ENCODE measurements at regions not wholly inside any gene's neighbourhood (a gene's known extent, or its start where the extent isn't known, plus 50 kb on each side); places are given as distances from the start of the nearest gene placed in this dataset.
"Not testable (repeated sequence)": the region's sequence is repeated elsewhere in the genome, so short reads cannot be mapped to it uniquely, and the experiment has no call there.

GRCh38 chr14:103228866-103229265, 105.2 kb upstream of the EIF5 start:
- no peak overlapping the region for H3K27ac Mint-ChIP-seq
- H3K4me1 Mint-ChIP-seq (ENCODE audit: low read depth): no peaks in the 10 kb centered on the region
- intact Hi-C loops (cut with micrococcal nuclease): no loop called here
- H3K9me3 Mint-ChIP-seq: no peaks in the 10 kb centered on the region
- H3K36me3 Mint-ChIP-seq (ENCODE audit: low read depth): no peaks in the 10 kb centered on the region
- H3K4me3 Mint-ChIP-seq (ENCODE audit: low read depth): no peak overlapping the region
- peaks cover 7% of the 10 kb centered on the region for H3K27me3 Mint-ChIP-seq (ENCODE audit: low read depth)
- DNase-seq (ENCODE audit: low spot score): no peak

GRCh38 chr14:103230021-103230420, 104.0 kb upstream of the EIF5 start:
- Mint-ChIP-seq H3K4me1 (ENCODE audit: low read depth) (no peaks in the 10 kb centered on the region), H3K27me3 (ENCODE audit: low read depth) (peaks cover 9% of the 10 kb centered on the region), H3K4me3 (ENCODE audit: low read depth) (no peak overlapping the region), H3K9me3 (no peaks in the 10 kb centered on the region), H3K36me3 (ENCODE audit: low read depth) (no peaks in the 10 kb centered on the region), H3K27ac (no peak overlapping the region)
- intact Hi-C loops (cut with micrococcal nuclease): no loop called here
- DNase-seq (ENCODE audit: low spot score): no peak

- Mint-ChIP-seq H3K36me3 (ENCODE audit: low read depth) (no peaks in the 10 kb centered on the region), H3K4me3 (ENCODE audit: low read depth) (no peak overlapping the region), H3K9me3 (no peaks in the 10 kb centered on the region), H3K4me1 (ENCODE audit: low read depth) (no peaks in the 10 kb centered on the region), H3K27ac (no peak overlapping the region), H3K27me3 (ENCODE audit: low read depth) (peaks cover 13% of the 10 kb centered on the region)
- intact Hi-C loops (cut with micrococcal nuclease): no loop called here
- DNase-seq (ENCODE audit: low spot score): no peak
These were observed 103.2 kb upstream of the EIF5 start for GRCh38 chr14:103230658-103231334.

- peaks cover 15% of the 10 kb centered on the region for H3K27me3 Mint-ChIP-seq (ENCODE audit: low read depth)
- H3K27ac Mint-ChIP-seq: no peak overlapping the region
- H3K9me3 Mint-ChIP-seq: no peaks in the 10 kb centered on the region
- DNase-seq (ENCODE audit: low spot score): no peak
- H3K4me1 Mint-ChIP-seq (ENCODE audit: low read depth): no peaks in the 10 kb centered on the region
- intact Hi-C loops (cut with micrococcal nuclease): no loop called here
- H3K36me3 Mint-ChIP-seq (ENCODE audit: low read depth): no peaks in the 10 kb centered on the region
- H3K4me3 Mint-ChIP-seq (ENCODE audit: low read depth): no peak overlapping the region
These were observed 102.5 kb upstream of the EIF5 start for GRCh38 chr14:103231376-103232019.

- DNase-seq (ENCODE audit: low spot score): no peak
- no peaks in the 10 kb centered on the region for H3K36me3 Mint-ChIP-seq (ENCODE audit: low read depth)
- intact Hi-C loops (cut with micrococcal nuclease): no loop called here
- H3K27ac Mint-ChIP-seq: no peak overlapping the region
- no peak overlapping the region for H3K4me3 Mint-ChIP-seq (ENCODE audit: low read depth)
- peaks cover under 1% of the 10 kb centered on the region for H3K9me3 Mint-ChIP-seq
- no peaks in the 10 kb centered on the region for H3K4me1 Mint-ChIP-seq (ENCODE audit: low read depth)
- H3K27me3 Mint-ChIP-seq (ENCODE audit: low read depth): peaks cover 14% of the 10 kb centered on the region
These were observed 101.8 kb upstream of the EIF5 start for GRCh38 chr14:103232031-103232808.

DNA sequence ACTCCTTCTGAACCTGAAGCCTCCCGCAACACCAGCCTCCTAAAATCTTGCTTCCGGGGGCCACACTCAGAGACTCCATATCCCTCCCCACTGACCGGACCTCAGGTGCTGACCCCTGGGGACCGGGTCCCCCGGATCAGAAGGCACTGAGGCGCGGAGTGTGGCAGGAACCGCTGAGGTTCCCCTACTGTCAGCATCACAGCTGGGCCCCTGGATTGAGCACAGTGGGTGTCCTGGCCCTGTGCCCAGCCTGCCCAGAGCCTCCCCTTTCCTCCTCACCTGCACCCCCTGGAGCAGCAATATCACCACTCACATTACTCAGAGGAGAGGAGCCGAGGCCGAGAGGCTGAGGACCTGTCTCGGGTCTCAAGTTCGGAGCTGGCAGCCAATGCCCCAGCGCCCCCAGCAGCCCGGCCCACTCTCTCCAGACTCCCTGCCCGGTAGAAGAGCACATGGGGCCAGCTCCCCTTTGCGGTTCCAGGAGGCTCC, 101.2 kb upstream of the EIF5 start:
- H3K4me3 Mint-ChIP-seq (ENCODE audit: low read depth): no peak overlapping the region
- H3K27me3 Mint-ChIP-seq (ENCODE audit: low read depth): peaks cover 15% of the 10 kb centered on the region
- no peaks in the 10 kb centered on the region for H3K36me3 Mint-ChIP-seq (ENCODE audit: low read depth)
- H3K9me3 Mint-ChIP-seq: peaks cover 7% of the 10 kb centered on the region
- DNase-seq (ENCODE audit: low spot score): no peak
- no peak overlapping the region for H3K27ac Mint-ChIP-seq
- no peaks in the 10 kb centered on the region for H3K4me1 Mint-ChIP-seq (ENCODE audit: low read depth)
- intact Hi-C loops (cut with micrococcal nuclease): no loop called here

- Mint-ChIP-seq H3K27me3 (ENCODE audit: low read depth) (peaks cover 15% of the 10 kb centered on the region), H3K27ac (no peak overlapping the region), H3K9me3 (peaks cover 11% of the 10 kb centered on the region), H3K36me3 (ENCODE audit: low read depth) (no peaks in the 10 kb centered on the region), H3K4me1 (ENCODE audit: low read depth) (no peaks in the 10 kb centered on the region), H3K4me3 (ENCODE audit: low read depth) (no peak overlapping the region)
- intact Hi-C loops (cut with micrococcal nuclease): no loop called here
- DNase-seq (ENCODE audit: low spot score): no peak
These were observed 100.7 kb upstream of the EIF5 start for GRCh38 chr14:103233328-103233727.

DNA sequence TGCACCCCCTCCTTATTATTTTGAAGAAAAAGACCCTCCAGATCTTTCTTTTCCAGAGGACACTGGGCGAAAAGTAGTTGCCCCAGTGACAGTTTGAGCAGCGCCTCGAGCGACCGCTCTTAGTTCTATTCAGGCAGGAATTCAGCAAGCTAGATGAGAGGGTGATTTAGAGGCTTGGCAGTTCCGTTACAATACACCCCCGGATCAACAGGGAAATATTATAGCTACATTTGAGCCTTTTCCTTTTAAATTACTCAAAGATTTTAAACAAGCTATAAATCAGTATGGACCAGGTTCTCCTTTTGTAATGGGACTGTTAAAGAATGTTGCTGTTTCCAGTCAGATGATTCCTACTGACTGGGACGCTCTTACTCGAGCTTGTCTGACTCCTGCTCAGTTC, 99.2 kb upstream of the EIF5 start:
- peaks cover 15% of the 10 kb centered on the region for H3K27me3 Mint-ChIP-seq (ENCODE audit: low read depth)
- DNase-seq (ENCODE audit: low spot score); H3K4me1 Mint-ChIP-seq (ENCODE audit: low read depth); H3K27ac Mint-ChIP-seq; H3K4me3 Mint-ChIP-seq (ENCODE audit: low read depth); H3K36me3 Mint-ChIP-seq (ENCODE audit: low read depth); intact Hi-C loops (cut with micrococcal nuclease): not testable (repeated sequence)
- peaks cover 25% of the 10 kb centered on the region for H3K9me3 Mint-ChIP-seq

- intact Hi-C loops (cut with micrococcal nuclease); DNase-seq (ENCODE audit: low spot score): not testable (repeated sequence)
- H3K9me3 Mint-ChIP-seq: peaks cover 26% of the 10 kb centered on the region
These were observed 98.5 kb upstream of the EIF5 start for GRCh38 chr14:103235506-103235905.

DNA sequence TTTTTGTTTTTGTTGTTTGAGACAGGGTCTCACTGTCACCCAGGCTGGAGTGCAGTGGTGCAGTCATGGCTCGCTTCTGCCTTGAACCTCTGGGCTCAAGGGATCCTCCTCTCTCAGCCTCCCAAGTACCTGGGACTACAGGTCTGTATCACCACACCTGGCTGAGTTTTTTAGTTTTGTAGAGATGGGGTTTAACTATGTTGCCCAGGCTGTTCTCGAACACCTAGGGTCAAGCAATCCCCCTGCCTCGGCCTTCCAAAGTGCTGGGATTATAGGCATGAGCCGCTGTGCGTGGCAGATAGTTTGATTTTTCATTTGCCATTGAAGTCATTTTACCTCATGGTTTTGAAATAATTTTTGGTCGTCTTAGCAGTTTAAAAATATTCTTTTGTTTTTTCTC, 94.3 kb upstream of the EIF5 start:
- Mint-ChIP-seq H3K36me3 (ENCODE audit: low read depth) (no peaks in the 10 kb centered on the region), H3K9me3 (peaks cover 26% of the 10 kb centered on the region), H3K4me1 (ENCODE audit: low read depth) (no peaks in the 10 kb centered on the region), H3K27me3 (ENCODE audit: low read depth) (peaks cover 13% of the 10 kb centered on the region), H3K27ac (no peak overlapping the region), H3K4me3 (ENCODE audit: low read depth) (no peak overlapping the region)
- DNase-seq (ENCODE audit: low spot score): no peak
- intact Hi-C loops (cut with micrococcal nuclease): no loop called here

More at GRCh38 chr14:103235506-103235905, 98.5 kb upstream of the EIF5 start:
- H3K27me3 Mint-ChIP-seq (ENCODE audit: low read depth): peaks cover 15% of the 10 kb centered on the region
- not testable (repeated sequence) for H3K4me3 Mint-ChIP-seq (ENCODE audit: low read depth); H3K4me1 Mint-ChIP-seq (ENCODE audit: low read depth); H3K27ac Mint-ChIP-seq; H3K36me3 Mint-ChIP-seq (ENCODE audit: low read depth)

DNA sequence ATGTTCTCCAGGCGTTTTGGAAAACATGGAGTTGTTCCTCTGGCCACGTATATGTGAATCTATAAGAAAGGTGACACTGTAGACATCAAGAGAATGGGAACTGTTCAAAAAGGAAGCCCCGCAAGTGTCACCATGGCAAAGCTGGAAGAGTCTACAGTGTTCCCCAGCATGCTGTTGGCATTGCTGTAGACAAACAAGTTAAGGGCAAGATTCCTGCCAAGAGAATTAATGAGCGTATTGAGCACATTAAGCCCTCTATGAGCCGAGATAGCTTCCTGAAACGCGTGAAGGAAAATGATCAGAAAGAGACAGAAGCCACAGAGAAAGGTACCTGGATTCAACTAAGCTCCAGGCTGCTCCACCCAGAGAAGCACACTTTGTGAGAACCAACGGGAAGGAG, 92.5 kb upstream of the EIF5 start:
- no peaks in the 10 kb centered on the region for H3K4me1 Mint-ChIP-seq (ENCODE audit: low read depth)
- intact Hi-C loops (cut with micrococcal nuclease): no loop called here
- H3K36me3 Mint-ChIP-seq (ENCODE audit: low read depth): no peaks in the 10 kb centered on the region
- H3K27ac Mint-ChIP-seq: no peak overlapping the region
- H3K4me3 Mint-ChIP-seq (ENCODE audit: low read depth): no peak overlapping the region
- peaks cover 26% of the 10 kb centered on the region for H3K9me3 Mint-ChIP-seq
- H3K27me3 Mint-ChIP-seq (ENCODE audit: low read depth): peaks cover 7% of the 10 kb centered on the region
- DNase-seq (ENCODE audit: low spot score): no peak

DNA sequence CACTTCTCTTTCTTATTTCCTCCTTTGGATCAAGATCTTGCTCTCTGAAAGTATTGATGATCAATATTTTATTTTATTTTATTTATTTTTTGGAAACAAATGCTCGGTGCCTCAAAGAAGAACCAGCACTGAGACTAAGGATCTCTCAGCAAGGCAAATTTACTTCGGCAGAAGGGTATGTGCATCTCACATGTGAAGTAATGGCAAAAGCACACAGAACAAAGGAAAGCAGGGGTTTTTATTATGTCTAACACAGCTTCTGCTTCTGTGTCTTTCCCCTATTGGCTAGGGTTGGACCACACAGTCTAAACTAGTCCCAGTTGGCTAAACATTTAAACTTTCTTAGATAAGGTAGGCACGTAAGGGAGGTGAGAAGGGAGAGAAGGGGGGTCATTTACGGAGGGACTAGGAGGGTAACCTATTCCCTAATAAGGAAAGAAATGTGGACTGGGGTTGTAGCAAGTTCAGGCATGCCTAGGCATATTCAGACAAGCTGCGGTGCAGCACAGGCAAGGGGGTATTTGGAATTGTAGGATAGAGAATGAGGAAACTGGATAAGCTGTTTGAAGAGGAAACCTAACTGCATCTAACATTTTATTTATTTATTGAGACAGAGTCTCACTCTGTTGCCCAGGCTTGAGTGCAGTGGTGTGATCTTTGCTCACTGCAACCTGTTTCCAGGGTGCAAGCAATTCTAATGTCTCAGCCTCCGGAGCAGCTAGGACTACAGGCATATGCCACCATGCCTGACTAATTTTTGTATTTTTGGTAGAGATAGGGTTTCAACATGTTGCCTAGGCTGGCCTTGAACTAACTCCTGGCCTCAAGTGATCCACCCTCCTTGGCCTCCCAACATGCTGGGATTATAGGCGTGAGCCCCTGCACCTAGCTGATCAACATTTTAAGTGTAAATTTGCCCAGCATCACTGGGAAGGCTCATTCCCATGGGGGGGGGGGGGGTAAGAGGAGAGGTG, 90.0 kb upstream of the EIF5 start:
- no peaks in the 10 kb centered on the region for H3K36me3 Mint-ChIP-seq (ENCODE audit: low read depth)
- no peak overlapping the region for H3K4me3 Mint-ChIP-seq (ENCODE audit: low read depth)
- no peak overlapping the region for H3K27ac Mint-ChIP-seq
- intact Hi-C loops (cut with micrococcal nuclease): no loop called here
- no peaks in the 10 kb centered on the region for H3K4me1 Mint-ChIP-seq (ENCODE audit: low read depth)
- H3K27me3 Mint-ChIP-seq (ENCODE audit: low read depth): peaks cover 5% of the 10 kb centered on the region
- DNase-seq (ENCODE audit: low spot score): no peak
- peaks cover 8% of the 10 kb centered on the region for H3K9me3 Mint-ChIP-seq
